Karpas-422 (cell line): ENCODE measurements at regions not wholly inside any gene's neighbourhood (a gene's known extent, or its start where the extent isn't known, plus 50 kb on each side); places are given as distances from the start of the nearest gene placed in this dataset.
"Not testable (repeated sequence)": the region's sequence is repeated elsewhere in the genome, so short reads cannot be mapped to it uniquely, and the experiment has no call there.

Experiments
- DNase-seq: peaks from one replicate; pipeline ENCODE4 v3.0.0-alpha.2; 2015
- H2AFZ ChIP-seq: fragments of 200-600 bp; sonication (generic); 2 replicates; pipeline ENCODE4 v1.6.1; 2014; ENCODE audit warnings: antibody characterized with exemption, low read length, mixed read lengths
- H3K27ac ChIP-seq: fragments of 200-600 bp; sonication (generic); 2 replicates; pipeline ENCODE4 v1.5.1; 2014; ENCODE audit warnings: mild to moderate bottlenecking, low read length, moderate library complexity
- H3K27me3 ChIP-seq: fragments of 200-600 bp; sonication (generic); 2 replicates; pipeline ENCODE4 v1.6.1; 2014; ENCODE audit warnings: low read length, mixed read lengths
- H3K36me3 ChIP-seq: fragments of 200-600 bp; sonication (generic); 2 replicates; pipeline ENCODE4 v1.6.1; 2014; ENCODE audit warnings: low read length, mixed read lengths; ENCODE audit not compliant: insufficient read depth
- H3K4me1 ChIP-seq: fragments of 200-600 bp; sonication (generic); 2 replicates; pipeline ENCODE4 v1.6.1; 2014; ENCODE audit warnings: mild to moderate bottlenecking, low read length, mixed read lengths
- H3K4me2 ChIP-seq: fragments of 200-600 bp; sonication (generic); 2 replicates; pipeline ENCODE4 v1.6.1; 2014; ENCODE audit warnings: low read length, low read depth, mild to moderate bottlenecking; ENCODE audit not compliant: poor library complexity, severe bottlenecking
- H3K4me3 ChIP-seq: fragments of 200-600 bp; sonication (generic); 2 replicates; pipeline ENCODE4 v1.5.1; 2014; ENCODE audit warnings: mild to moderate bottlenecking, antibody characterized with exemption, low read length, mixed read lengths
- H3K79me2 ChIP-seq: fragments of 200-600 bp; sonication (generic); 2 replicates; pipeline ENCODE4 v1.6.1; 2014; ENCODE audit warnings: mild to moderate bottlenecking, low read length, mixed read lengths
- H3K9ac ChIP-seq: fragments of 200-600 bp; sonication (generic); 2 replicates; pipeline ENCODE4 v1.6.0; 2014; ENCODE audit warnings: low read length
- H3K9me2 ChIP-seq: fragments of 200-600 bp; sonication (generic), shearing (Covaris generic); replicated peaks from 2 replicates; pipeline ENCODE4 v1.6.0; 2014; ENCODE audit warnings: mild to moderate bottlenecking, low read length, moderate library complexity; ENCODE audit not compliant: insufficient read depth
- H3K9me3 ChIP-seq: fragments of 300-700, 200-600 bp; sonication (generic); 2 replicates; pipeline ENCODE4 v1.6.1; 2014; ENCODE audit warnings: low read length, mixed read lengths
- H4K20me1 ChIP-seq: fragments of 200-600 bp; sonication (generic); 2 replicates; pipeline ENCODE4 v1.6.1; 2014; ENCODE audit warnings: mild to moderate bottlenecking, antibody characterized with exemption, low read length, low read depth; ENCODE audit not compliant: insufficient read depth

DNA sequence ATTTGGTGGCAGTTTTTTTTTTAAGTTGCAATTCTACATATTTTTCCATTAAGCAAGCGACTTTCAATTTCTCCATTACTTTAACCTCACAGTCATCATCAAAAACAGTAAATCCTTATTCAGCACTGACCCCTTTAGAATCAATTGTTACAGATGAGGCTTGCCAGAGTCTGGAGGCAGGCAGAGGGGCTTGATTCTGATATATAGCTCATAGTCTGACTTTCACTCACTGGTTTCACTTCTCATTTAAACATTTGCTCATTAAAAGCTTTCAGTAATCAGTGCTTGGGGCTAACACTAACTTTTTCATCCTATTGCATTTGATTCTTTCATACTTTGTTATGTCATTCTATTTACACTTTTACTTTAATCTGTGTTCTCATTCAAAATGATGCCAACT is 88.4 kb downstream of the PYDC2 start:
- H3K9me3 ChIP-seq: peaks cover 5% of the 10 kb centered on the region; the same call in 1 of the 2 replicates
- H3K4me2 ChIP-seq: no peak overlapping the region
- no peaks in the 10 kb centered on the region for H3K4me1 ChIP-seq
- H3K36me3 ChIP-seq: no peaks in the 10 kb centered on the region
- H4K20me1 ChIP-seq: no peaks in the 10 kb centered on the region
- no peaks in the 10 kb centered on the region for H3K79me2 ChIP-seq
- H3K27ac ChIP-seq: no peak overlapping the region
- no peaks in the 10 kb centered on the region for H3K9me2 ChIP-seq
- no peak overlapping the region for H3K9ac ChIP-seq
- peak; percentile 42 for DNase-seq
- no peak overlapping the region for H3K4me3 ChIP-seq
- no peaks in the 10 kb centered on the region for H3K27me3 ChIP-seq
- H2AFZ ChIP-seq: no peak overlapping the region

DNA sequence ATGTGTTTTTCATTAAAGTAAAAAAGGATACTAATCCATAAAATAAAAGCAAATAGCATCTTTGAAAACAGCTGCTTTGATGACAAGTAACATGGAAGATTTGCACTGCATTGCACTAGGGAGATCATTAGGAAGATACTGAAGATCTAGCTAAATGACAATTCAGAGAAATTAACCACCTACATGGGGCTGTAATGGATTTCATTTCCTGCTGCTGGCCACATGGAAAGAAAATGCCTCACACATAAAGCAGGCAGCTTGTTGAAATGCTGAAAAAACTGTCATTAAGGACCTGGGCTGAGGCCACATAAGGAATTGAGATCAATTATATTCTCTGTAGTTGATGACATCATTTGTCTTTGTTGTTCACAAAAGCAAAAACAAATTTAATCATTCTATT is 94.1 kb downstream of the PYDC2 start:
- H3K4me2 ChIP-seq: no peak overlapping the region
- no peak overlapping the region for H2AFZ ChIP-seq
- no peak overlapping the region for H3K4me3 ChIP-seq
- DNase-seq: no peak
- H3K9ac ChIP-seq: no peak overlapping the region
- H3K4me1 ChIP-seq: no peaks in the 10 kb centered on the region
- H3K79me2 ChIP-seq: no peaks in the 10 kb centered on the region
- H4K20me1 ChIP-seq: no peaks in the 10 kb centered on the region
- H3K9me3 ChIP-seq: peaks cover 19% of the 10 kb centered on the region
- no peaks in the 10 kb centered on the region for H3K9me2 ChIP-seq
- H3K36me3 ChIP-seq: no peaks in the 10 kb centered on the region
- H3K27ac ChIP-seq: no peak overlapping the region
- H3K27me3 ChIP-seq: no peaks in the 10 kb centered on the region

DNA sequence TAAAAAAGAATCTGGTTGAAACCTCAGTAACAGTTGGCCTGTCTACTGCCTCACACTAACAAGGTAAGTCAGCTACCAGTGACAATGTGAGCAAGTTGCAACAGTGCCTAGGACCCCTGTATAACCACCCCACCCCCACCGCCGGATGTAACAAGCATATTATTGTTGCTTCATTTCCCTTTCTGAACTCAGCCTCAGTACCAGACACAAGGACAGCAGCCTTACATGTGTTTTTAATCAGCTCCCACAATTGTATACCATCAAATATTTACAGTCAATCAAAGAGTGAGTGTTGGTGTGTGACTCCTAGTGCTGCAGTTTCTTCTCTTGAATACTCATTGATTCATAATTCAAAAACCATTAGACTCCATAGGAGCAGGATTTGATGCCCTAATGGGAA is 96.4 kb downstream of the PYDC2 start:
- Histone ChIP-seq H3K79me2 (no peaks in the 10 kb centered on the region), H2AFZ (no peak overlapping the region), H3K9me2 (no peaks in the 10 kb centered on the region), H3K27me3 (no peaks in the 10 kb centered on the region), H4K20me1 (no peaks in the 10 kb centered on the region), H3K9ac (no peak overlapping the region), H3K4me2 (no peak overlapping the region), H3K36me3 (no peaks in the 10 kb centered on the region), H3K4me3 (no peak overlapping the region), H3K9me3 (peaks cover 29% of the 10 kb centered on the region), H3K27ac (no peak overlapping the region), H3K4me1 (no peaks in the 10 kb centered on the region)
- no peak for DNase-seq

DNA sequence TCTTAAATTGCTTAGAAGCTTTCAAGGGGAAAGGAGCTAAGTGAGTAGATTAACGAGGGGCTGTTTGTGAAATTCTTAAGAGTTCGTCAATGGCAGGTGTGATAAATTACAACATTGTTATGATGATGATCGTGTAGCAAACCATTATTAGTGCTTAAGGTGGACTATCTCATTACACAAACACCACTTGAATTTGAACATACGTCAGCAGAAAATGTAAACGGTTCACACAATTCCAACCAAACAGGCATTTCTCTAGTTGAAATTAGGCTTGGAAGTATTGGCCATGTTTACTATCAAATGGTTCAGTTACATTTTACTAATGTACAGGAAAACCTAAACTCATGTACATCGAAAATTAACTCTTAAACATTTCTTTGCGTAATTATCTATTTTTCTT is 102.8 kb downstream of the PYDC2 start:
- no peak overlapping the region for H3K4me3 ChIP-seq

DNA sequence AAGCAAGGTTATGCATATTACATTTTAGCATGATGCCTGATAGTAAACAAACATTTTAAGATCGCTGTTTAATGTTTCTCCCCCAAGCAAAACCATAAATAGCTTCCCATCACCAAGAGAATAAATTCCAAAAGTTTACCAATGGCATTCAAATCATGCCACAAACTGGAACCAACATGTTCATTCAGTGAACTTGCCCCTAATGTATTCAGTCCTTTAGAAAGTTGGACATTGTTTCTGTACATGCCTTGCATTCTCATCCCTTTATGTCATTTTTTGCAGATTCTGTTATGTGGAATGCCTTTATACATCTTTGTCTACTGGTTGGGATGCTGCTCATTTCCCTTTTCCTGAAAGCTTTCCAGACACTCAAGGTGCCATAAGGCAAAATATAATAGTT is 105.5 kb downstream of the PYDC2 start:
- no peaks in the 10 kb centered on the region for H3K4me1 ChIP-seq
- no peak overlapping the region for H3K9ac ChIP-seq
- peaks cover 32% of the 10 kb centered on the region for H3K9me3 ChIP-seq
- H3K4me3 ChIP-seq: no peak overlapping the region
- no peak overlapping the region for H2AFZ ChIP-seq
- no peaks in the 10 kb centered on the region for H4K20me1 ChIP-seq
- no peaks in the 10 kb centered on the region for H3K79me2 ChIP-seq
- no peak for DNase-seq
- H3K27me3 ChIP-seq: no peaks in the 10 kb centered on the region
- no peaks in the 10 kb centered on the region for H3K9me2 ChIP-seq
- H3K36me3 ChIP-seq: no peaks in the 10 kb centered on the region
- H3K4me2 ChIP-seq: no peak overlapping the region
- no peak overlapping the region for H3K27ac ChIP-seq

More for the DNA sequence above, 102.8 kb downstream of the PYDC2 start:
- H3K9me3 ChIP-seq: peaks cover 34% of the 10 kb centered on the region
- DNase-seq: no peak
- H3K27ac ChIP-seq: no peak overlapping the region
- H4K20me1 ChIP-seq: no peaks in the 10 kb centered on the region
- no peak overlapping the region for H3K9ac ChIP-seq
- H3K79me2 ChIP-seq: no peaks in the 10 kb centered on the region
- H3K27me3 ChIP-seq: no peaks in the 10 kb centered on the region
- H2AFZ ChIP-seq: no peak overlapping the region
- H3K9me2 ChIP-seq: no peaks in the 10 kb centered on the region
- no peaks in the 10 kb centered on the region for H3K4me1 ChIP-seq
- no peaks in the 10 kb centered on the region for H3K36me3 ChIP-seq
- H3K4me2 ChIP-seq: no peak overlapping the region

DNA sequence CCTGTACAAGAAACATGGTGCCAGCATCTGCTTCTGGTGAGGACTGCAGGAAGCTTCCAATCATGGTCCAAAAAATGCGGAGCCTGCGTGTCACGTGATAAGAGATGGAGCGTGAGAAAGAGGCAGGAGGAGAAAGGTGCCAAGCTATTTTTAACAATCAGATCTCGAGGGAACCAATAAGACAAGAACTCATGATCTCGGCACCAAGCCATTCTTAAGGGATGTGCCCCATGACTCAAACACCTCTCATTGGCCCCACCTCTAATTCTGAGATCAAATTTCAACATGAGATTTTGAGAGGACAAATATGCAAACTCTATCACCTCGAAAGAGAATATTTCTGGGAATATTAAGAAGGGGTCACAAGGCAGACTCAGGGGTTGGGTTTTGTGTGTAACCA is 107.2 kb downstream of the PYDC2 start:
- no peaks in the 10 kb centered on the region for H3K9me2 ChIP-seq
- H3K4me2 ChIP-seq: no peak overlapping the region
- H4K20me1 ChIP-seq: no peaks in the 10 kb centered on the region
- H2AFZ ChIP-seq: no peak overlapping the region
- H3K9me3 ChIP-seq: peaks cover 25% of the 10 kb centered on the region
- H3K79me2 ChIP-seq: no peaks in the 10 kb centered on the region
- DNase-seq: no peak
- H3K4me3 ChIP-seq: no peak overlapping the region
- H3K27ac ChIP-seq: no peak overlapping the region
- H3K4me1 ChIP-seq: no peaks in the 10 kb centered on the region
- H3K36me3 ChIP-seq: no peaks in the 10 kb centered on the region
- no peak overlapping the region for H3K9ac ChIP-seq
- no peaks in the 10 kb centered on the region for H3K27me3 ChIP-seq

DNA sequence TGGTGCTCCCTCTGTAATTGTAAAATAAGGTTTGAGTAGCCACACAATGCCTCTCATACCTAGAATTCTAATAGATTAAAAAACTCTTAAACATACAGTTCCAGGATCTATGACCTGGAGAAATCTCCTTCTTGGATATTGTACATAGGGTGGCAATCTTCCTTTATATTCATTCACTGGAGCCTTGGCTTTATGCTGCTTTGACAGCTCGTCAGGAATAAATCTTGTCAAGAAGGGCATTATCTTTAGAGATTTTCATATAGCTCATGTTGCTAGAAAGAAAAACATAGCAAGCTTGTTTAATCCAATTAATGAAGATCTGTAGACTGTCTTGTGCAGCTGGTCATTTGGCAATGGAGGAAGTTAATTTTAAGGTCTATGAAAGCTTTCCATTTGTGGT is 131.1 kb downstream of the PYDC2 start:
- H3K4me2 ChIP-seq: no peak overlapping the region
- DNase-seq: no peak
- no peak overlapping the region for H3K27ac ChIP-seq
- H3K36me3 ChIP-seq: no peaks in the 10 kb centered on the region
- H3K27me3 ChIP-seq: 0 out of 2 replicates have a peak, but pooled peaks cover 2% of the 10 kb centered on the region
- peaks cover 8% of the 10 kb centered on the region for H3K9me3 ChIP-seq
- H4K20me1 ChIP-seq: no peaks in the 10 kb centered on the region
- H3K79me2 ChIP-seq: no peaks in the 10 kb centered on the region
- H3K9ac ChIP-seq: no peak overlapping the region
- H3K4me3 ChIP-seq: no peak overlapping the region
- H3K4me1 ChIP-seq: no peaks in the 10 kb centered on the region
- no peak overlapping the region for H2AFZ ChIP-seq
- 0 out of 2 replicates have a peak, but pooled peaks cover 4% of the 10 kb centered on the region for H3K9me2 ChIP-seq

DNA sequence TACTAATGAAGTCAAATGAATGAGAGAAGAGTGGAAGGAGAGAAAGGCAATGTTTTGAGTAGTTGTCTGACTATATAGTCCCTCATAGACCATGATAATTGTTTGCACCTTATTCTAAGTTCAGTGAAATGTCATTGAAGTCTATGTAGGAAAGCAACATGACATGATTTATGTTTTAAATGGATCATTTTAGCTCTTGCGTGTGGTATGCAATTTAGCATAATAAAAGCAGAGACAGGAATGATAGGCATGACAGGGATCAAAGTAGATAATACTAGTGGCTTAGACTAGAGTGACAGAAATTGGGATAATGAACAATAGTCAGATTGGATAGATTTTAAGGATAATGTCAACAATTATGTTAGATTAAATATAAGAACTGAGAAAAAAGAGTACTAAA is 132.5 kb downstream of the PYDC2 start:
- Histone ChIP-seq H3K4me3 (no peak overlapping the region), H3K9me3 (peaks cover 7% of the 10 kb centered on the region; the same call in 1 of the 2 replicates), H3K27me3 (0 out of 2 replicates have a peak, but pooled peaks cover 2% of the 10 kb centered on the region), H3K36me3 (no peaks in the 10 kb centered on the region), H3K9ac (no peak overlapping the region), H3K4me1 (no peaks in the 10 kb centered on the region), H4K20me1 (no peaks in the 10 kb centered on the region), H3K27ac (no peak overlapping the region), H3K9me2 (no peaks in the 10 kb centered on the region), H3K4me2 (no peak overlapping the region), H2AFZ (no peak overlapping the region), H3K79me2 (no peaks in the 10 kb centered on the region)
- DNase-seq: no peak

DNA sequence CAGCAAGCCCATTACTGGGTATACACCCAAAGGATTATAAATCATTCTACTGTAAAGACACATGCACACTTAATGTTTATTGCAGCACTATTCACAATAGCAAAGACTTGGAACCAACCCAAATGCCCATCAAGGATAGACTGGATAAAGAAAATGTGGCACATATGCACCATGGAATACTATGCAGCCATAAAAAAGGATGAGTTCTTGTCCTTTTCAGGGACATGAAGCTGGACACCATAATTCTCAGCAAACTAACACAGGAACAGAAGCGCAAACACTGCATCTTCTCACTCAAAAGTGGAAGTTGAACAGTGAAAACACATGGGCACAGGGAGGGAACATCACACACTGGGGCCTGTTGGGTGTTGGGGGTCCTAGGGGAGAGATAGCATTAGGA is 154.5 kb downstream of the PYDC2 start:
- H3K9ac ChIP-seq, H3K79me2 ChIP-seq, H3K27me3 ChIP-seq, DNase-seq, H3K4me3 ChIP-seq, H3K27ac ChIP-seq, H3K4me1 ChIP-seq, H3K9me2 ChIP-seq, H3K4me2 ChIP-seq, H3K36me3 ChIP-seq, H2AFZ ChIP-seq, H4K20me1 ChIP-seq: not testable (repeated sequence)
- peaks cover 10% of the 10 kb centered on the region for H3K9me3 ChIP-seq
